H1 (cell line): ENCODE measurements at regions not wholly inside any gene's neighbourhood (a gene's known extent, or its start where the extent isn't known, plus 50 kb on each side); places are given as distances from the start of the nearest gene placed in this dataset.

Experiments used
- CTCF ChIA-PET: fragments of 300-600 bp; sonication (Branson Sonifier 250); formaldehyde crosslinking; loops from one replicate; lab custom pipeline; 2021; ENCODE audit not compliant: partially characterized antibody; lab: Charles Lee
- POLR2A ChIA-PET: fragments of 300-600 bp; sonication (Branson Sonifier 250); formaldehyde crosslinking; loops from one replicate; lab custom pipeline; 2021; ENCODE audit warnings: inconsistent platforms; ENCODE audit not compliant: partially characterized antibody; lab: Charles Lee
- DNase-seq, 2 experiments: peaks; one replicate each; pipeline versions ENCODE4 v3.0.0 to v3.0.0-alpha.2; 2010 to 2022; ENCODE audit warnings: low spot score in 2 of 2, low read depth in 1 of 2, mixed read lengths in 1 of 2
- FAIRE-seq: peaks from 2 replicates; lab custom pipeline; 2011; peaks lifted over from hg19 to GRCh38; lab: Jason Lieb, UNC
- H2AFZ ChIP-seq: 2 replicates; pipeline ENCODE4 v1.8.1; 2012; ENCODE audit warnings: low read length, inconsistent platforms
- H2AK5ac ChIP-seq: 2 replicates; pipeline ENCODE4 v1.6.1; 2013; ENCODE audit warnings: low read depth, low read length
- H2BK120ac ChIP-seq: replicated peaks from 2 replicates; pipeline ENCODE3; 2013; ENCODE audit warnings: low read depth, low read length, inconsistent platforms
- H2BK12ac ChIP-seq: 2 replicates; pipeline ENCODE4 v1.6.1; 2013; ENCODE audit warnings: low read depth, low read length
- H2BK15ac ChIP-seq: 2 replicates; pipeline ENCODE4 v1.6.1; 2013; ENCODE audit warnings: low read length
- H2BK20ac ChIP-seq: 2 replicates; pipeline ENCODE4 v1.6.1; 2013; ENCODE audit warnings: low read length
- H2BK5ac ChIP-seq: 2 replicates; pipeline ENCODE4 v1.6.1; 2013; ENCODE audit warnings: low read depth, low read length
- H3K14ac ChIP-seq: 2 replicates; pipeline ENCODE4 v1.6.1; 2013; ENCODE audit warnings: inconsistent platforms; ENCODE audit not compliant: insufficient read length
- H3K18ac ChIP-seq: 2 replicates; pipeline ENCODE4 v1.6.1; 2013; ENCODE audit warnings: low read length; ENCODE audit errors: extremely low read depth
- H3K23ac ChIP-seq: 2 replicates; pipeline ENCODE4 v1.6.1; 2013; ENCODE audit warnings: inconsistent platforms; ENCODE audit not compliant: insufficient read length
- H3K23me2 ChIP-seq: 2 replicates; pipeline ENCODE4 v1.6.1; 2013; ENCODE audit warnings: low read depth, low read length
- H3K27ac ChIP-seq: 2 replicates; pipeline ENCODE4 v1.6.1; 2011; ENCODE audit warnings: low read depth, low read length, inconsistent platforms
- H3K27me3 ChIP-seq, 4 experiments: replicated peaks in 1 of 4; 1 replicate in 1 of 4; 2 replicates in 3 of 4; pipeline versions ENCODE4 v1.6.1 to v1.8.1; 2011 to 2013; ENCODE audit warnings: low read length in 3 of 4, mild to moderate bottlenecking in 3 of 4, inconsistent platforms in 2 of 4, mixed read lengths in 2 of 4, moderate library complexity in 1 of 4; ENCODE audit not compliant: control insufficient read depth in 3 of 4, insufficient read depth in 3 of 4; ENCODE audit errors: extremely low read depth in 1 of 4
- H3K36me3 ChIP-seq, 4 experiments: 2 replicates each; pipeline versions ENCODE4 v1.6.1 to v1.8.1; 2011 to 2013; ENCODE audit warnings: mild to moderate bottlenecking in 4 of 4, low read length in 3 of 4, moderate library complexity in 2 of 4, control low read depth in 1 of 4, inconsistent platforms in 1 of 4; ENCODE audit not compliant: insufficient read depth in 4 of 4, control insufficient read depth in 2 of 4
- H3K4ac ChIP-seq: replicated peaks from 2 replicates; pipeline ENCODE3; 2013; ENCODE audit warnings: low read length, low read depth, mixed read lengths, inconsistent platforms; ENCODE audit not compliant: insufficient read length
- H3K4me1 ChIP-seq, 4 experiments: replicated peaks in 1 of 4; 1 replicate in 1 of 4; 2 replicates in 3 of 4; pipeline versions ENCODE4 v1.6.1 to v1.8.1; 2011 to 2013; ENCODE audit warnings: low read length in 3 of 4, inconsistent platforms in 2 of 4, mixed read lengths in 1 of 4; ENCODE audit not compliant: insufficient read depth in 4 of 4, control insufficient read depth in 3 of 4
- H3K4me2 ChIP-seq, 2 experiments: 2 replicates each; pipeline versions ENCODE4 v1.6.1 to v1.8.1; 2011 to 2013; ENCODE audit warnings: low read depth in 2 of 2, low read length in 2 of 2, control low read depth in 1 of 2, inconsistent platforms in 1 of 2, mild to moderate bottlenecking in 1 of 2; ENCODE audit not compliant: insufficient read depth in 1 of 2
- H3K4me3 ChIP-seq, 4 experiments: fragments of 200-600, 300-600 bp in 1 of 4; sonication (generic), shearing (Covaris generic), sonication (Bioruptor Twin) in 1 of 4; 2 replicates each; pipeline versions ENCODE4 v1.5.1 to v1.8.1; 2011 to 2016; ENCODE audit warnings: low read length in 4 of 4, low read depth in 3 of 4, control low read depth in 2 of 4, inconsistent platforms in 2 of 4, mild to moderate bottlenecking in 2 of 4, mixed read lengths in 1 of 4, moderate library complexity in 1 of 4; ENCODE audit not compliant: insufficient read depth in 2 of 4; ENCODE audit errors: extremely low read depth in 1 of 4
- H3K56ac ChIP-seq: replicated peaks from 2 replicates; pipeline ENCODE3; 2013; ENCODE audit warnings: low read depth, mild to moderate bottlenecking, mixed read lengths, low read length, inconsistent platforms; ENCODE audit not compliant: insufficient read length
- H3K79me1 ChIP-seq: 2 replicates; pipeline ENCODE4 v1.6.1; 2013; ENCODE audit warnings: low read depth, low read length, control low read depth
- H3K79me2 ChIP-seq, 2 experiments: 2 replicates each; pipeline versions ENCODE4 v1.6.1 to v1.8.1; 2012 to 2013; ENCODE audit warnings: low read length in 2 of 2, mild to moderate bottlenecking in 2 of 2, inconsistent platforms in 1 of 2; ENCODE audit not compliant: insufficient read depth in 2 of 2, control insufficient read depth in 1 of 2
- H3K9ac ChIP-seq, 4 experiments: replicated peaks in 1 of 4; 1 replicate in 1 of 4; 2 replicates in 3 of 4; pipeline versions ENCODE4 v1.6.1 to v1.8.1; 2011 to 2013; ENCODE audit warnings: low read depth in 3 of 4, low read length in 3 of 4, control low read depth in 2 of 4, mild to moderate bottlenecking in 2 of 4, moderate library complexity in 2 of 4, inconsistent platforms in 1 of 4; ENCODE audit errors: extremely low read depth in 1 of 4
- H3K9me3 ChIP-seq, 2 experiments: 2 replicates each; pipeline versions ENCODE4 v1.6.1 to v1.8.1; 2012 to 2013; ENCODE audit warnings: mild to moderate bottlenecking in 2 of 2, moderate library complexity in 2 of 2, control low read depth in 1 of 2, inconsistent platforms in 1 of 2, low read depth in 1 of 2, low read length in 1 of 2, mixed read lengths in 1 of 2; ENCODE audit not compliant: insufficient read depth in 2 of 2
- H4K20me1 ChIP-seq, 2 experiments: replicated peaks in 1 of 2; 2 replicates each; pipeline versions ENCODE3 to v1.8.1; 2011 to 2013; ENCODE audit warnings: inconsistent platforms in 2 of 2, low read length in 2 of 2, mild to moderate bottlenecking in 1 of 2; ENCODE audit not compliant: insufficient read depth in 2 of 2, control insufficient read depth in 1 of 2
- H4K5ac ChIP-seq: 2 replicates; pipeline ENCODE4 v1.6.1; 2013; ENCODE audit warnings: low read length, low read depth, mixed read lengths, inconsistent platforms; ENCODE audit not compliant: insufficient read length
- H4K8ac ChIP-seq: 2 replicates; pipeline ENCODE4 v1.8.0; 2013; ENCODE audit warnings: mild to moderate bottlenecking, moderate library complexity, low read length, inconsistent platforms; ENCODE audit not compliant: insufficient read depth; ENCODE audit errors: extremely low read depth
- H4K91ac ChIP-seq: replicated peaks from 2 replicates; pipeline ENCODE3; 2013; ENCODE audit warnings: low read length, mixed read lengths, inconsistent platforms; ENCODE audit not compliant: insufficient read length
- FOSL1 ChIP-seq: IDR thresholded peaks from 2 replicates; pipeline ENCODE4 v1.6.1; 2011; ENCODE audit warnings: mild to moderate bottlenecking, low read depth, low read length, moderate library complexity; ENCODE audit not compliant: insufficient read depth
- WGBS, 2 experiments: shearing (Covaris generic) in 1 of 2; methylation state at CpG; one replicate each; pipeline versions ENCODE4 v1.1.6 to v1.1.7; 2013 to 2015; ENCODE audit warnings: low lambda C conversion rate in 2 of 2, mixed read lengths in 2 of 2, inconsistent platforms in 1 of 2, low coverage in 1 of 2, missing lambda C conversion rate in 1 of 2; ENCODE audit not compliant: insufficient replicate concordance in 2 of 2, insufficient coverage in 1 of 2, insufficient read length in 1 of 2; ENCODE audit errors: extremely low coverage in 1 of 2, missing lambda C conversion rate in 1 of 2; 5-methylcytosine and 5-hydroxymethylcytosine counted together

DNA sequence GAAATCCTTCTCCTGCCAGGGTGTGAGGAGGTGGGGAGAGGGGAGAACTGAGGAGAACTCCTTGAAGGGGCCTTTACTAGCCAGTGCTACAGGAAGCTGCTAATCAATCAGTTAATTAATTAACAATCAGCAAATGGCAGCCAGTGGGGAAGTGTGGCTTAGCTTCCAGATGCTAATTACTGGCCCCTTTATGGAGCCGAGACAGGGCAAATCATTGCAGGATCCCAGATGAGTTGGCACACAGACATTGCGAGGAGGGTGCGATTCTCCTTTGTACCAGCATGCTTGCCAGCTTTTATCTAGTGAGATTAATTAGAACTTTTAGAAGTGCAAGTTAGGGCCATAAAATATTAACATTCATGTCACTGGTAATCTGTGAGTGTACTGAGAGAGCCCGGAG lies 84.0 kb downstream of the XRCC2 start:
- TF ChIP-seq FOSL1 = no peak
- H2BK12ac ChIP-seq = no peak overlapping the region
- H2BK20ac ChIP-seq = no peak overlapping the region
- H3K4me1 ChIP-seq = peaks cover 0 to 3% (median 0%) of the 10 kb centered on the region in 4 experiments; a peak in 1 of 7 replicates
- no peak overlapping the region for H3K56ac ChIP-seq
- FAIRE-seq (no peak), DNase-seq (no peak)
- no peak overlapping the region for H4K5ac ChIP-seq
- no peak overlapping the region for H3K23ac ChIP-seq
- H3K14ac ChIP-seq = no peak overlapping the region
- H3K23me2 ChIP-seq = no peaks in the 10 kb centered on the region
- no peak overlapping the region for H2BK120ac ChIP-seq
- H3K27ac ChIP-seq = no peak overlapping the region
- H2BK15ac ChIP-seq = no peak overlapping the region
- no peak overlapping the region for H3K4me3 ChIP-seq
- H4K20me1 ChIP-seq = no peaks in the 10 kb centered on the region
- H2BK5ac ChIP-seq = no peak overlapping the region
- H3K4me2 ChIP-seq = no peak overlapping the region
- H3K9ac ChIP-seq = no peak overlapping the region; a peak in 1 of 7 replicates
- H3K79me2 ChIP-seq = no peaks in the 10 kb centered on the region
- no peak overlapping the region for H3K4ac ChIP-seq
- no peak overlapping the region for H2AK5ac ChIP-seq
- H2AFZ ChIP-seq = no peak overlapping the region
- H3K18ac ChIP-seq = no peak overlapping the region
- peaks cover 0 to under 1% of the 10 kb centered on the region in 2 experiments; a peak in 1 of 4 replicates for H3K9me3 ChIP-seq
- H4K8ac ChIP-seq = no peak overlapping the region
- ChIA-PET POLR2A (no interaction called here), CTCF (interaction anchor here (0.8 kb wide), 1 partner anchor 114 kb away, joined by 3 read pairs; no protein-coding TSS in a partner anchor)
- H3K27me3 ChIP-seq = no peaks in the 10 kb centered on the region
- H3K36me3 ChIP-seq = no peaks in the 10 kb centered on the region
- H3K79me1 ChIP-seq = no peaks in the 10 kb centered on the region
- no peak overlapping the region for H4K91ac ChIP-seq
- WGBS, 2 experiments = 85% methylated on average over 4 of the region's 4 CpGs; no CpG with 5 or more reads in 1 of the 2 experiments
